GM18870 (cell line): ENCODE measurements at regions not wholly inside any gene's neighbourhood (a gene's known extent, or its start where the extent isn't known, plus 50 kb on each side); places are given as distances from the start of the nearest gene placed in this dataset.
"Not testable (repeated sequence)": the region's sequence is repeated elsewhere in the genome, so short reads cannot be mapped to it uniquely, and the experiment has no call there.

Experiments
- ATAC-seq: cut with Tn5 transposase; IDR thresholded peaks from one replicate; pipeline ENCODE4 v1.9.1; 2021; ENCODE audit warnings: moderate library complexity; ENCODE audit not compliant: unreplicated experiment

DNA sequence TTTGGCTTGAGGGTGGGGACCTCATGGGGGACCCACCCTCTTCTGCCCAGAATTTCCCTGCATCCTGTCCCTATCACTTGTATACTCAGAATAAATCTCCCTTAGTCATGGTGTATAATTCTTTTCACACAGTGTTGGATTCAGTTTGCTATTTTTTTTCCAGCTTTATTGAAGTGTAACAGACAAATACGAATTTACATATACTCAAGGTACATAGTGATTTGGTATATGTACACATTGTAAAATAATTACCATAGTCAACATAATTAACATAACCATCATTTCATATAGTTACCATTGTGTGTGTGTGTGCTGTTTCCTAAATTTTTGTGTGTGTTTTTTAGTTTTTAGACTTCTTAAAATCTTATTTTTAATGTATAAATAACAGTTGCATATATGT is 269.9 kb downstream of the CNTNAP3 start:
- ATAC-seq: not testable (repeated sequence)

- not testable (repeated sequence) for ATAC-seq
Observed at GRCh38 chr9:39015178-39015577, 272.8 kb downstream of the CNTNAP3 start.

DNA sequence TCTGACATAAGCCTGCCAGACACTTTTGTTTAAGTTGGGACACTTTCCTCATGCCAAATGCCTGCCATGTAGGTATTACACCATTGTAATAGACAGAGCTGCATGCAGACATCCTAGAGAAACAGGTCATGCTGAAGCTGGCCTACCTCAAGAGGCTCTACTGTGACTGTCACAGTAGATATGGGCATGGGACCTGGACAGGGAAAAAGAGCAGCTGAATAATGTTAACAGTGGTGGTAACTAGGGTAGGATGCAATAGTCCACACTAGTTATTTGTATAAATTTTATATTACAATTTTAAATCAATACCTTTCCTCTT is 273.2 kb downstream of the CNTNAP3 start:
- not testable (repeated sequence) for ATAC-seq

GRCh38 chr9:39014096-39014804 is 273.7 kb downstream of the CNTNAP3 start:
- ATAC-seq: not testable (repeated sequence)

DNA sequence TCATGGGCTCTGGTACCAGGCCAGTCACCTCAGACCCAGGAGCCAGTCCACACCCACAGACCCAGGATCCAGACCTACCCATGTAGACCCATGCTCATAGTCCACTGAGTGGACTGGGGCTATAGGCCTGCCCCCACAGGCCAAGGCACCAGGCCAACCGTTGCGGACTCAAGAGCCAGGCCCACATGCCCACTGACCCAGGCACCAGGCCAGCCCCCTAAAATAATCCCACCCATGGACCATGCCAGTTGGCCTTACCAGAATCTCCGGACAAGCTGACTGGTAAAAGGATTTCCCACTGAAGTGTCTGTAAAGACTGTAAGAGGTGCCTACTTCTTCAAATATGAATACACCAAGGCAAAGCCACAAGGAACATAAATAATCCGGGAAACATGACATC is 278.2 kb downstream of the CNTNAP3 start:
- ATAC-seq: not testable (repeated sequence)

DNA sequence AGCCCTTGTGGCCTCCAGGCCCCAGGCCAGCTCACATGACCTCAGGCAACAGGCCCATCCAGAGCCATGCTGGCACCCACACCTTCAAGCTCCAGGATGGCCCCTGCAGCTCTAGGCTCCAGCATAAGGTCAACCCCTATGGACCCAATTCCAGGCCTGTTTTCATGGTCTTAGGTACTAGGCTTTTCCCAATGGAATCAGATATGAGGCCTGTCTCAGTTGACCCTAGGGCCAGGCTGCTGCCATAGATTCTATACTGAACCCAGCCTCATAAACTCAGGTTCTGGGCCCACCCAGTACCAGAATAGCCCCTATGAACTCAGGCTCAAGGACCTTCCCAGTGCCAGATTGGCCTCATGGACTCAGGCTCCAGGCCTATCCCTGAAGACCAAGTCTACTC is 278.6 kb downstream of the CNTNAP3 start:
- not testable (repeated sequence) for ATAC-seq

DNA sequence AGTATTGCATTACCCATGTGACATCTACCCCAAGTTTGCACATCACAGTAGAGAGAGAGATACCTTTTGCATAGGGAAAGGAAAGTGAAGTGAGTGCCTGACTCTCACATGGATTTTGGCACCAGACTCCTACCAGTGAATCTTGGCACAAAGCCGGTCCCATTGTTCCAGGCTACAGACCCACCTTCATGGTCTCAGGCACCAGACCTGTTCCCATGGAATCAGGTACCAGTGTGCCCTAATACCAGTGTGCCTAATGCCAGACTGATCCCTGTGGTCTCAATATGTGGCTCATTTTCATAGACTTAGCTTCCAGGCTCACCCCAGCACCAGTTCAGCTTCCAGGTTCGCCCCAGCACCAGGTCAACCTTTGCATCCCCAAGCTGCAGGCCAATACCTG is 279.1 kb downstream of the CNTNAP3 start:
- not testable (repeated sequence) for ATAC-seq

GRCh38 chr9:39005736-39006135 is 282.2 kb downstream of the CNTNAP3 start:
- not testable (repeated sequence) for ATAC-seq

- not testable (repeated sequence) for ATAC-seq
Observed at GRCh38 chr9:39001085-39001593, 281.2 kb upstream of the FAM240B start.

- ATAC-seq: not testable (repeated sequence)
Observed at GRCh38 chr9:38999277-38999676, 279.3 kb upstream of the FAM240B start.

GRCh38 chr9:38993690-38994089 is 273.8 kb upstream of the FAM240B start:
- ATAC-seq: not testable (repeated sequence)

- ATAC-seq: not testable (repeated sequence)
Observed at GRCh38 chr9:38993156-38993555, 273.2 kb upstream of the FAM240B start.

- ATAC-seq: not testable (repeated sequence)
Observed at GRCh38 chr9:38978734-38979133, 258.8 kb upstream of the FAM240B start.

DNA sequence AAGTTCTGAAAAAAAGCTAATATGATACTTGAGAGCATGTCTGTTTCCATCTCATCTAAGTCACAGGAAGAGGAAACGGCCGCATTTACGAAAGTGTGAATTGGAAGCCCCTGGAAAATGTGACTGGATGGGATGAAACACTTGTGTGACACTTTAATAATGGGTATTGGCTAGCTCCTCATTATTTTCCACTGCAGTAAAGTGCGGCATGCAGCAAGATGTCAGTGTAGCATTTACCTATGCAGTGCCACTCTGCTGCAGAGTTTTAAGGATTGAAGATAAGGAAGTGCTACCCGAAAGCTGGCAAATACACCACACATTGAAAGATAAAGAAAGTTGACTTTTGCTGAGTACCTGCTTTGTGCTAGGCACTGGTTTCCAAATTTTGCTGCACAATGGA is 249.5 kb upstream of the FAM240B start:
- ATAC-seq: not testable (repeated sequence)

GRCh38 chr9:38968651-38969374 is 248.9 kb upstream of the FAM240B start:
- not testable (repeated sequence) for ATAC-seq

DNA sequence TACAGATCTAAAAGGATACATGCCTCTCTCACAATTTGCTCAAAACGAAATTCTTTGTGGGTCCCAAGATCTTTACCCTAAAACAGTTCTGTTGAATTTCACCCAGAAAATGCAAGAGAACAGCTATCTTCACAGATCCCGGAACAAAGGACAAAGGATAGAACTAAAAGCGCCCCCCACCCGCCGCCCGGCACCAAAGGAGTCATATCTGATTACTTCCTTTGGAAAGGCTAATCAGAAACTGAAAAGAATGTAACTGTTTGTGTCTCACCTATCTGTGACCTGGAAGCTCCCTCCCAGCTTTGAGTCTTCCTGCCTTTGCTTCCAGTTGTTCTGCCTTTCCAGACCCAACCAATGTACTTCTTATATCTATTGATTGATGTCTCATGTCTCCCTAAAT is 247.9 kb upstream of the FAM240B start:
- not testable (repeated sequence) for ATAC-seq

- ATAC-seq: not testable (repeated sequence)
Observed at GRCh38 chr9:38967285-38967684, 247.4 kb upstream of the FAM240B start.

DNA sequence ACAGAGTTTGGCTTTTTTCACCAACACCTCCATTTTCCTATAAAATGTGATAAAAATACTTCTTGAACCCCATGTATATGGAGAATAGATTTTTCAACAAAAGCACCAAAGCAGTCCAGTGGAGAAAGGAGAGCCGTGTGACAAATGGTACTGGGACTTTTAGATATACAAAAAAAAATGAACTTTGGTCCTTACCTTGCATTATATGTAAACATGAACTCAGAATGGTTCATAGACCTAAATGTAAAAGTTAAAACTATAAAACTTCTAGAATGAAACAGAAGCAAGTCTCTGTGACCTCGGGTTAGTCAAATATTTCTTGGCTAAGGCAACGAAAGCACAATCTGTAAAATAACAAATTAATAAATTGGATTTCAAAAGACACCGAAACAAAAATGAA is 239.9 kb upstream of the FAM240B start:
- not testable (repeated sequence) for ATAC-seq

DNA sequence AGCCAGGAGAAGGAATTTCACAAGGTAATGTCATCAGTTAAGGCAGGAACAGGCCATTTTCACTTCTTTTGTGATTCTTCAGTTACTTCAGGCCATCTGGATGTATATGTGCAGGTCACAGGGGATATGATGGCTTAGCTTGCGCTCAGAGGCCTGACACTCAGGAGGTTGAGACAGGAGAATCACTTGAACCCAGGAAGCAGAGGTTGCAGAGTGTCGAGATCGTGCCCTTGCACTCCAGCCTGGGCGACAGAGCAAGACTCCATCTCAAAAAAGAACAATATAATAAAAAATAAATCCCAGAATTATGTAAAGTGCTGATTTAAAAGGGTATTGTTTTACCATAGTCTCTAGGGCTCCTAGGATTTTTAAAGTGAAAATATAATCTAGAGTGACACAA is 235.9 kb upstream of the FAM240B start:
- ATAC-seq: not testable (repeated sequence)

DNA sequence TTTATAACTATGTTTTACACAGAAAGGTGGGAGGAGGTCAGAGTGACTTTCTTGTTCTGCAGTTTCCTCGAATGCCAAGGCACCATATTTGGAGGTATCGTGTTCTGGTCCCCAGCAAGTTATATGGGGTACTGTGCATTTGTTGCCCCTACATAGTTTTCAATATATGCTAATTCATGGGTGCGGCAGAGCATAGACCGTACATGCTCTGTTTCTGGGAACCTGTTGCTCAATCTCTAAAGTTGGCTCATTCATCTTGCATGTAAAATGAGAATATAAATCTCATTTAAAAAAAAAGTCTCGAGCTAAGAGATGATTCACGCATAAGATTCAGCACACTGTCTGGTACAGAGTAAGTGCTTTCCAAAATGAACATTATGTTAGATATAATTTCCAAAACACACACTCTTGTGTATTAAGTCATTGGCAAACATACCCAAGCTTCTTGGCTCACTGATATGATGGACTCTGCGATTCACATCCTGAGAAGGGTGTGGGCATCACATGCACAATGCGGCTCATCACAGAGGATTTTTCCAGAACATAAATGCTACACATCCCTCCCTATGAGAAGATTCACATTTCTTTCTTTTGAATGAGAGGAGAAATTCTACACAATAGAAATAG is 232.9 kb upstream of the FAM240B start:
- not testable (repeated sequence) for ATAC-seq

DNA sequence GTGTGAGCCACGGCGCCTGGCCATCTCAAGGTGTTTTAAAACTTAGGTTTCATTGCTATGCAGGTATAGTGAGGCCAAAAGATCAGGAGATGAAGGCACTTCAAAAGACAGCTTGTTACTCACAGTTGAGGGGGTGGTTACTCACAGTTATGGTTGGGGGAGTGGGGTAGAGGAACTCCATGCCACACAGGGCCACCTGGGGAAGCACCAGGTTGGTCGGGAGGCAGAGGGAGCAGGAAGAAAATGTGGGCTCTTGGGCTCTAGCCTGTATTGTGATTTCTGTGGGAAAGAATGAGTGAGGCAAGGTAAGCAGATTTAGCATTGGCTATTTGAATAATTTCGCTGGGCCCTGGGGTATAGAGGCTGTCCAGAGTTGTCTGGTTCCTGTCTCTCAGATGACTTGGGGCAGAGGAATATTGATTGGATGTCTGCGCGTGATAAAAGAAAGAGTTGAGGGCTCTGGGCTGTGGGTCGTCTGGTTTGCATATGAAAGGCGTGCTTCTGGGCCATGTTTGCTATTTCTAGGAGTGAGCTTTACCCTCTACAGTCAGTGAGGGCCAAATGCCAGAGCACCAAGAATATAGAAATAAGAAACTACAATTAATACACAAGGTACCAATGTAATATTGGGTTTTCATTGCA is 226.1 kb upstream of the FAM240B start:
- not testable (repeated sequence) for ATAC-seq
